GM12872 (cell line): ENCODE measurements at regions not wholly inside any gene's neighbourhood (a gene's known extent, or its start where the extent isn't known, plus 50 kb on each side); places are given as distances from the start of the nearest gene placed in this dataset.

Experiments used
- TF ChIP-seq, protein P1 (sequence below): IDR thresholded peaks from 3 replicates; pipeline ENCODE4 v1.5.1; 2011; ENCODE audit warnings: low read depth, mild to moderate bottlenecking, low read length, moderate library complexity; ENCODE audit not compliant: insufficient read depth

DNA sequence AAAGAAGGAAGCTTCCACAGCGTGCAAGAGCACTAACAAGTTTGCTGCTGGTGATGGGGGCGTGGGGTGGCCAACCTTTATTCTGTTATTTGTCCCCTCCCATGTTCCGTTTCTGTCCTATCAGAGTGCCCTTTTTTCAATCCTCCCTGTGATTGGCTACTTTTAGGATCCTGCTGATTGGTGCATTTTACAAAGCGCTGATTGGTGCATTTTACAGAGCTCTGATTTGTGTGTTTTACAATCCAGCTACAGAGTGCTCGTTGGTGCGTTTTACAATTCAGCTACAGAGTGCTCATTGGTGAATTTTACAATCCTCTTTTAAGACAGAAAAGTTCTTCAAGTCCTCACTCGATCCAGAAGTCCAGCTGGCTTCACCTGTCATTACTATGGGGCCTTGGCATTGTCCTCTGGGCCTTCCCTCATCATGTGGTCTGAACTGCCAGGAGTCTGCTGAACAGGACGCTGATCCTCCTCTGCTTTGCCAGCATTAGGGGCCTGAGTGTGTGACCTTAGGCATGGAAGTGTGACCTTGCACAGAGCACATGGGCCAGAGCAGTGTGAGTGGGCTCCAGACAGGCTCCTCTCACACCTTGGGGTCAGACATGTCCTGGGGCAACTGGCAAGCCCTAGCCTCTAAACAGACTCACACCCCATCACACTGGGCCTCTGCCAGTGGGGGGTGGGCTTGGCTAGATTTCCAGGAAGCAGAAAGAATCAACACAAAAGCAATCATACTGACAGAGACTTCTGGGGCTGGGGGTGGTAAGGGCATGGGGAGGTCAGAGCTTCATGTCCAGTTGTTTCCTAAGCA is 167.4 kb downstream of the PTPN20 start:
- TF ChIP-seq, protein P1, sequence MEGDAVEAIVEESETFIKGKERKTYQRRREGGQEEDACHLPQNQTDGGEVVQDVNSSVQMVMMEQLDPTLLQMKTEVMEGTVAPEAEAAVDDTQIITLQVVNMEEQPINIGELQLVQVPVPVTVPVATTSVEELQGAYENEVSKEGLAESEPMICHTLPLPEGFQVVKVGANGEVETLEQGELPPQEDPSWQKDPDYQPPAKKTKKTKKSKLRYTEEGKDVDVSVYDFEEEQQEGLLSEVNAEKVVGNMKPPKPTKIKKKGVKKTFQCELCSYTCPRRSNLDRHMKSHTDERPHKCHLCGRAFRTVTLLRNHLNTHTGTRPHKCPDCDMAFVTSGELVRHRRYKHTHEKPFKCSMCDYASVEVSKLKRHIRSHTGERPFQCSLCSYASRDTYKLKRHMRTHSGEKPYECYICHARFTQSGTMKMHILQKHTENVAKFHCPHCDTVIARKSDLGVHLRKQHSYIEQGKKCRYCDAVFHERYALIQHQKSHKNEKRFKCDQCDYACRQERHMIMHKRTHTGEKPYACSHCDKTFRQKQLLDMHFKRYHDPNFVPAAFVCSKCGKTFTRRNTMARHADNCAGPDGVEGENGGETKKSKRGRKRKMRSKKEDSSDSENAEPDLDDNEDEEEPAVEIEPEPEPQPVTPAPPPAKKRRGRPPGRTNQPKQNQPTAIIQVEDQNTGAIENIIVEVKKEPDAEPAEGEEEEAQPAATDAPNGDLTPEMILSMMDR, result no peak

DNA sequence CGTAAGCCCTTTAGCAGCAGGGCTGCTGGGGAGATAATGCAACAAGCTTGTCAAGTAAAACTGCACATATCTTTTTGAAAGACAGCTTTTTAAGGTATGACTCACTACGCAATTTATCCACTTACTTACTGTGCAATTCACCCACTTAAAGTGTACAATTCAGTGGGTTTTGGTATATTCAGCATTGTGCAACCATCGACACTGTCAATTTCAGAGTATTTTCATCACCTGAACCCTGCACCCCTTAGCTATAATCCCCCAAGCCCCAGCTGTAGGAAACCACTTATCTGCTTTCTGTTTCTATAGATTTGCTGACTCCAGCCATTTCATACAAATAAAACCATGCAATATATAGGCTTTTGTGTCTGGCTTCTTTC is 168.0 kb downstream of the PTPN20 start:
- TF ChIP-seq, protein P1, result no peak

DNA sequence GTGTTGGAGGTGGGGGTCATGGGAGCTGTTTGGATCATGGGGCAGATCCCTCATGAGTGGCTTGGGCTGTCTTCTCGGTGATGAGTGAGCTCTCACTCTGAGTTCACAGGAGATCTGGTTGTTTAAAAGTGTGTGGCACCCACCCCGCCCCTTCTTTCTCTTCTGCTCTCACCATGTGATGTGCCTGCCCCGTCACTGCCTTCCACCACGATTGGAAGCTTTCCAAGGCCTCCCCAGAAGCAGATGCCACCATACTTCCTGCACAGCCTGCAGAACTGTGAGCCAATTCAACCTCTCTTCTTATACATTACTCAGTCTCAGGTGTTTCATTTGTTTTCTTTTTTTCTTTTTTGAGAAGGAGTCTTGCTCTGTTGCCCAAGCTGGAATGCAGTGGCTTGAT is 170.0 kb downstream of the PTPN20 start:
- TF ChIP-seq, protein P1, result no peak

DNA sequence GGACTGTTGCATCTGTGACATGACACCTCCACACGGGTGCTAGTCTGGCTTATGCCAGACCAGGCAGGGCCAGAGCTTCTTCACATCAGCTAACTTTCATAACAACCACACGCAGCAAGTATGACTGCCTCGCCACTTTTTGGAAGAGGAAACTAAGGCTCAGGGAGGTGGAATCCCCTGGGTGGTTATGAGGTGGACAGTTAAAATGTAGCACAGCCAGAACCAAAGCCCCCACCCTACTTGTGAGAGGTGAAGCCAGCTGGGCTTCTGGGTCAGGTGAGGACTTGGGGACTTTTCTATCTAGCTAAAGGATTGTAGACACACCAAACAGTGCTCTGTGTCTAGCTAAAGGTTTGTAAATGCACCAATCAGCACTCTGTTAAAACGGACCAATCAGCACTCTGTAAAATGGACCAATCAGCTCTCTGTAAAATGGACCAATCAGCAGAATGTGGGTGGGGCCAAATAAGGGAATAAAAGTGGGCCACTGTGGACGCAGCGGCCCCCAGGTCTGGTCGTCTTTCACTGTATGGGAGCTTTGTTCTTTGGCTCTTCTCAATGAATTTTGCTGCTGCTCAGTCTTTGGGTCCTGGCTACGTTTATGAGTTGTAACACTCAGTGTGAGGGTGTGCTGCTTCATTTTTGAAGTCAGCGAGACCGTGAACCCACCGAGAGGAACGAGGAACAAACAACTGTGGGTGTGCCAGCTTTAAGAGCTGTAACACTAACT is 171.0 kb downstream of the PTPN20 start:
- TF ChIP-seq, protein P1, result no peak

DNA sequence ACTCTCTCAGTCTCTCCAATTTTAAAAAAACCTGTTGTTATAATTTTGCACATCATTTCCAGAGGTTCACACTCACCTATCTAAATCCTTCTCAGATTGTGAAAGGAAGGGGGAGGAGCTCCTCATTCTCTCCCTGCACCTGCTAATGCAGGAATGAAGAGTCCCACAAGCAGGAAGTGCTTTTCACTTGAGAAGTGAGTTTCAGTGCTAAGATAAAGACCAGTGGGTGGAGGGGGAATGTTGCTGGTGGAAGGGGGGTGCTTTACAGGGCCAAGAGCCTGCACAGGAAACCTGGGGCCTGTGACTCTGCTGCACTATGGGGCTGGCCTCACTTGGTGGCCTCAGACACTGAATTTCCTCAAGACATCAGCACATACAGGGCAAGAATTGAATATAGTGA is 176.4 kb downstream of the PTPN20 start:
- TF ChIP-seq, protein P1, result no peak

DNA sequence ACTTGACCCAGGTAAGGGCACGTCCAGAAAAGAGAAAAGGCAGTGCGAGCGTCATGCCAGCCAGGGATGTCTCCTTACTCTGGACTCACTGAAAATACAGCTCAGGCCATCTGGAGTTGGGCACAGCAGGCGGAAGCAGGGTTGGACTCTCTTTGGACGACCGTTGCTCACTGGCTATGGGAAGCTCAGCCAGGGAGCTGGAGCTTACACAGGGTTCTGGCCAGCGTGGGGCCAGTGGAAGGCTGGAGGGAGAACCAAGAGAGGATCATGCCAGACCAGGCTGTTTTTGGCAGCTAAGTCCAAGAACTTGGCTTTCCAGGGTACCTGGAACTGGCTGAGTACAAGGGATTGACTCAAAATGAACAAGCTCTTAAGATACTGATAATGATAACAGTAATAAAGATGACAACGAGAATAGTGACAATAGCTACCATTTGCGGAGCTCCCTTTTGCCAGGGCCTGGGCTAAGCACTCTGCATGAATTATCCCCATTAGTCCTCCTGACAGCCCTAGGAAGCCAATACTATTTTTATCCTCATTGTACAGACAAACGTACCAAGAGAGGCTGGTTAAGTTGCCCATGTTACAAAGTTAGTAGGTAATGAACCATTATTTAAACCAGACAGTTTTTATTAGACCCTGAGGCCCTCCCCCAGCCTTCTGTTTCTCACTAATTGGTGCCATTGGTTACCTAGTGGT is 177.6 kb downstream of the PTPN20 start:
- TF ChIP-seq, protein P1, result no peak

DNA sequence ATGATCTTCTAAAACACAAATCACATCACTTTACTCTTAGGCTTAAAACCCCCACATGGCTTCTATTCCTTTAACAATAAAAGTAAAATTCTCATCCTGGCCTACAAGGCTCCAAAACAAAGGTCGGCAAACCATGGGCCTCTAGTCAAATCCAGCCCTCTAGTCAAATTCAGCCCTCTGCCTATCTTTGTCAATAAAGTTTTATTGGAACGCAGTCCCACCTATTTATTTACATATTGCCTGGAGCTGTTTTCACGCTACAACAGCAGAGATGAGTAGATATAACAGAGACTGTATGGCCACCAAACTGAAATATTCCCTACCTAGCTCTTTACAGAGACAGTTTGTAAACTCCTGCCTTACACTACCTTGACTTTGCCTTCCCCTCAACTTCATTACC is 178.8 kb downstream of the PTPN20 start:
- TF ChIP-seq, protein P1, result no peak
